Transverse colon (tissue), 4 donors: ENCODE measurements at regions not wholly inside any gene's neighbourhood (a gene's known extent, or its start where the extent isn't known, plus 50 kb on each side); places are given as distances from the start of the nearest gene placed in this dataset.

Source experiments
- DNase-seq: peaks from one replicate; pipeline ENCODE4 v3.0.0-alpha.2; 2019
- H3K27ac ChIP-seq, 4 donors: fragments of 200-600 bp; sonication (generic); 2 replicates each; pipeline ENCODE4 v1.5.1; 2016 to 2018; ENCODE audit warnings: inconsistent platforms in 4 of 4
- H3K27me3 ChIP-seq: fragments of 200-600 bp; sonication (generic); 2 replicates; pipeline ENCODE4 v1.5.1; 2017; ENCODE audit warnings: inconsistent platforms
- H3K36me3 ChIP-seq, 4 donors: fragments of 200-600 bp; sonication (generic); 2 replicates each; pipeline ENCODE4 v1.5.1; 2017 to 2019; ENCODE audit warnings: inconsistent platforms in 4 of 4
- H3K4me1 ChIP-seq, 4 donors: fragments of 200-600 bp; sonication (generic); 2 replicates each; pipeline ENCODE4 v1.5.1; 2017 to 2020; ENCODE audit warnings: inconsistent platforms in 4 of 4
- H3K4me3 ChIP-seq, 4 donors: fragments of 200-600 bp; sonication (generic); 1 replicate in 1 of 4; 2 replicates in 3 of 4; pipeline versions ENCODE4 v1.5.1 to v1.6.1; 2017 to 2019; ENCODE audit warnings: inconsistent platforms in 4 of 4
- H3K9me3 ChIP-seq, 2 donors: fragments of 200-600 bp; sonication (generic); 2 replicates each; pipeline ENCODE4 v1.5.1; 2017 to 2019; ENCODE audit warnings: inconsistent platforms in 2 of 2
- EP300 ChIP-seq: sonication (generic); formaldehyde crosslinking; IDR thresholded peaks from one replicate; pipeline ENCODE4 v1.6.1; 2017; ENCODE audit warnings: antibody characterized with exemption, low read depth
- POLR2A ChIP-seq: fragments of 450-650 bp; IDR thresholded peaks from one replicate; pipeline ENCODE4 v1.6.1; 2016; ENCODE audit warnings: antibody characterized with exemption, mild to moderate bottlenecking, moderate library complexity
- POLR2AphosphoS5 ChIP-seq, 3 donors: sonication (generic); formaldehyde crosslinking; IDR thresholded peaks; one replicate each; pipeline ENCODE4 v1.6.1; 2016; ENCODE audit warnings: antibody characterized with exemption in 3 of 3
- WGBS, 2 donors: methylation state at CpG; one replicate each; pipeline ENCODE4 v1.1.5; 2018; ENCODE audit warnings: low coverage in 1 of 2; 5-methylcytosine and 5-hydroxymethylcytosine counted together
- in situ Hi-C, 4 donors: fragments of 200-750 bp; cut with MboI; loops; one replicate each; pipeline versions ENCODE4 v1.15.0 to v1.15.1; 2017; ENCODE audit warnings: low sequenced_read_pairs in 3 of 4, low pct_ligation_motif_present in 1 of 4, low pct_unique_long_range_greater_than_20kb in 1 of 4
- intact Hi-C: fragments of 100-400 bp; cut with DNase I; formaldehyde crosslinking; loops from one replicate; pipeline ENCODE4 v1.15.1; 2023; ENCODE audit warnings: low total_unique reads
- TF ChIP-seq, protein P1 (sequence below), 5 experiments: fragments of 200-600 bp in 3 of 5; fragments of 450-650 bp in 2 of 5; sonication (generic) in 3 of 5; IDR thresholded peaks; 1 replicate in 2 of 5; 2 replicates in 3 of 5; pipeline ENCODE4 v1.5.1; 2016 to 2017; ENCODE audit warnings: antibody characterized with exemption in 5 of 5, inconsistent platforms in 3 of 5, mild to moderate bottlenecking in 2 of 5, moderate library complexity in 1 of 5

DNA sequence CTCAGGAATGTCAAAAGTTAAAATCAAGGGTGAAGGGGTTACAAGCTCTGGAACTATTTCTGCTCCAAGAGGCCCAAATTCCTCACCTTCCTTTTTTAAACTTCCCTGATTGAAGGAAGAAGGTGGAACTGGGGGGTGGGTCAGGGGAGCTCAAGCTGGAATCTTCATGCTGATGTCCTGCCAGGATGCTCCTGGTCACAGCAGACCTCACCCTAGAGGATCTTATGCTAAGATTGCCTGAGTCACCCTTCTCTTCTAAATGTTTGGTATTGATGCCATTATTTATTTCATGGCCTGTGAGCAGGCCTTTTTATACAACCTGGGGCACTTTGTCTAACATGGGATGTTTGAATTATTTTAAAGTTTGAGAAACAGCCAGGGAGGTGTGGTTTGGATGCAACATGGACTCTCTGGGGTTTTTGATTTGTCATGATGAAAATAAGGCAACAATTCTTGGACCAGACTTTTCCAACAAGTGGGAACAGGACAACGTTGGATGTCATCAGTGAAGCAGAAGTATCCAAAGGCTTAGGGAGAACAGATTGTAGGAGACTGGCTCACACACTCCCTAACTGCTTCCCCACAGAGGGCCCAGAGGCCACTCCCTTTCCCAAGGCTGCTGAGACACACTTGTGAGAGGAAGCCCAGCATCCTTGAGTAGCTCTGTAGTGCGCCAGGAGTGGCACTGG is 420.2 kb upstream of the MEX3C start:
- H3K27ac ChIP-seq: no peak overlapping the region
- H3K9me3 ChIP-seq: no peaks in the 10 kb centered on the region
- H3K36me3 ChIP-seq: no peaks in the 10 kb centered on the region
- intact Hi-C loops (no loop called here), in situ Hi-C loops (no loop called here)
- TF ChIP-seq POLR2A (no peak), POLR2AphosphoS5 (IDR thresholded peaks at IDR 0.05) (no peak), EP300 (no peak)
- TF ChIP-seq, protein P1, sequence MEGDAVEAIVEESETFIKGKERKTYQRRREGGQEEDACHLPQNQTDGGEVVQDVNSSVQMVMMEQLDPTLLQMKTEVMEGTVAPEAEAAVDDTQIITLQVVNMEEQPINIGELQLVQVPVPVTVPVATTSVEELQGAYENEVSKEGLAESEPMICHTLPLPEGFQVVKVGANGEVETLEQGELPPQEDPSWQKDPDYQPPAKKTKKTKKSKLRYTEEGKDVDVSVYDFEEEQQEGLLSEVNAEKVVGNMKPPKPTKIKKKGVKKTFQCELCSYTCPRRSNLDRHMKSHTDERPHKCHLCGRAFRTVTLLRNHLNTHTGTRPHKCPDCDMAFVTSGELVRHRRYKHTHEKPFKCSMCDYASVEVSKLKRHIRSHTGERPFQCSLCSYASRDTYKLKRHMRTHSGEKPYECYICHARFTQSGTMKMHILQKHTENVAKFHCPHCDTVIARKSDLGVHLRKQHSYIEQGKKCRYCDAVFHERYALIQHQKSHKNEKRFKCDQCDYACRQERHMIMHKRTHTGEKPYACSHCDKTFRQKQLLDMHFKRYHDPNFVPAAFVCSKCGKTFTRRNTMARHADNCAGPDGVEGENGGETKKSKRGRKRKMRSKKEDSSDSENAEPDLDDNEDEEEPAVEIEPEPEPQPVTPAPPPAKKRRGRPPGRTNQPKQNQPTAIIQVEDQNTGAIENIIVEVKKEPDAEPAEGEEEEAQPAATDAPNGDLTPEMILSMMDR (IDR thresholded peaks at IDR 0.05): no peak
- H3K4me3 ChIP-seq: no peak overlapping the region
- H3K4me1 ChIP-seq: no peaks in the 10 kb centered on the region
- peaks cover 10% of the 10 kb centered on the region for H3K27me3 ChIP-seq
- no peak for DNase-seq
- 20 to 57% methylated on average over 1 to 2 of the region's 2 CpGs for WGBS, 2 donors

DNA sequence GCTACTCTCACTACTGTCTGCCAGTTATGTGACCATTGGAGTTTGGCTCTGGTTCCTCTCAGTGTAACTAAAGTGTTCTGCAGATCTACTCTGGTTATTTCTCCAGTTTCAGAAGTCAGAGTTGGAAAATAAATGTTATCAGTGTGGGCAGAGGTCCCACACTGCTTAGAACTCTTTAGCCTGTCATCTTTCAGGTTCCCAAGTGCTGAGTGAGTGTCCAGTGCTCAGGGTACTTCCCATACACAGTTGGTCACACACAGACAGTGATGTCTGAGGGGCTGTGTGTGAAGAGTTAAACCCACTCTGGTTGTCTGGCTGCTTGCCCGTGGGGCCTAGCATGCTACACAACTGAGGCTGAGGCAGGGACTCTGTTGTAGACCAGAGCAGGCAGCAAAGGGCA is 421.8 kb upstream of the MEX3C start:
- Histone ChIP-seq H3K27me3 (peaks cover 15% of the 10 kb centered on the region), H3K4me1 (no peaks in the 10 kb centered on the region), H3K4me3 (no peak overlapping the region), H3K9me3 (no peaks in the 10 kb centered on the region), H3K27ac (no peak overlapping the region), H3K36me3 (no peaks in the 10 kb centered on the region)
- WGBS, 2 donors: 38% methylated on average over 1 of the region's 1 CpG; no CpG with 5 or more reads in 1 of the 2 donors
- TF ChIP-seq POLR2A: no peak
- TF ChIP-seq POLR2AphosphoS5 (IDR thresholded peaks at IDR 0.05): no peak
- TF ChIP-seq EP300: no peak
- TF ChIP-seq, protein P1 (IDR thresholded peaks at IDR 0.05): no peak
- no peak for DNase-seq
- in situ Hi-C loops (no loop called here), intact Hi-C loops (no loop called here)

DNA sequence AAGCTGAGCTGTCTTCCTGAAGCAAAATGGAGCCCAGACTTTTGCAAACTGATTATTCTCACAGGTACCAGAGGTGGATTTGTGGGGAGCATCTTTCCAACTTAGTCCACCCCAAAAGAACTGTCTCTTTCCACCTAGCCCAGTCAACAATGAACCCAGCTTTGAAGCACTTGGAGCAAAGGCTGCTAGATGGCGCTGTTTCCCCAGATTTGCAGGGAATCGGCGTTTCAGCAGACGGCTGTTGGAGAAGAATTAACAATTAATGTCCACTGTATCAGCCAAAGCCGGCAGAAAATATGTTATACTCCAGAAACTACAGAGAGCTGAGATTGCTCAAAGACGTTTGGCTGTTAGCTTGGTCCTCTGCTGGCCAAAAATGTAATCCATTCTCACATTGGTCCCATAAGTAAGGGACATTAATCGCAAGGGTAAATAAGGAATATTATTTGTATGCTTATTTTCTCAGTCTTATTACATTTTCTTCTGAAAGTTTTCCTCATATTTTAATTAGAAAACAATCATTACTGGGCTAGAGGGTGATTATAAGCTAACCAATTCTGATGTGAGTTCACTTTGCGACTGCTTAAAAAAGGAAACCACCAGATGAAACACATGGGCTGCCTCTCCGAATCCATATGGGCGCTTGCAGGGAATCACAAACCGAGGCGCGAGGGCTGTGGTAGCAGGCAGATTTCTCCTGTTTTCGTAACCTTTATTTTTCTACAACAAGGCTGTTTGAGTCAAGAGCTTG is 423.8 kb upstream of the MEX3C start:
- Histone ChIP-seq H3K36me3 (no peaks in the 10 kb centered on the region), H3K9me3 (no peaks in the 10 kb centered on the region), H3K27me3 (peaks cover 15% of the 10 kb centered on the region), H3K27ac (no peak overlapping the region), H3K4me3 (no peak overlapping the region), H3K4me1 (no peaks in the 10 kb centered on the region)
- DNase-seq: peak; percentile 37
- intact Hi-C loops: no loop called here
- in situ Hi-C loops: no loop called here
- 47 to 73% methylated on average over 10 to 14 of the region's 14 CpGs for WGBS, 2 donors
- TF ChIP-seq EP300: no peak
- TF ChIP-seq, protein P1 (IDR thresholded peaks at IDR 0.05): peak; percentile 30 to 55 (median 49)

DNA sequence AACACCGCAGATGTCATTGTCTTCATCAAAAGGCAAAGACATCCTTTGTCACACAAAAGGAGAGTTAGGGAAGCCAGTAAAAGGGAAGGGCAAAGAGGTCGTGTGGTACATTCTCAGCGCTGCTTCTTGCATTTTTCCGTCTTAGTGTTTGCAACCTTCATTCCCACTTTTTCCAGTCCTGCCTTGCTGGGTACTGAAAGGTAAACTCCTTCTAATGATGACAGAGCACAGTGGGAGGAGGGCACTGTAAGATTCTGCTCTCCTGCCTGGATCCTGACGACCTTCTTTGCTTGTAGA is 424.3 kb upstream of the MEX3C start:
- Histone ChIP-seq H3K27ac (no peak overlapping the region), H3K27me3 (peaks cover 15% of the 10 kb centered on the region), H3K4me1 (no peaks in the 10 kb centered on the region), H3K9me3 (no peaks in the 10 kb centered on the region), H3K36me3 (no peaks in the 10 kb centered on the region), H3K4me3 (no peak overlapping the region)
- TF ChIP-seq POLR2AphosphoS5 (IDR thresholded peaks at IDR 0.05) (no peak), POLR2A (no peak), EP300 (no peak)
- TF ChIP-seq, protein P1 (IDR thresholded peaks at IDR 0.05): no peak
- 47 to 49% methylated on average over 5 of the region's 5 CpGs for WGBS, 2 donors
- intact Hi-C loops: no loop called here
- DNase-seq: no peak
- in situ Hi-C loops: no loop called here
